PC-9 (cell line): ENCODE measurements at regions not wholly inside any gene's neighbourhood (a gene's known extent, or its start where the extent isn't known, plus 50 kb on each side); places are given as distances from the start of the nearest gene placed in this dataset.

Experiments used
- BruUV-seq: library from RNA; stranded (reverse); fragments of 400-500 nt; replicated peaks from 2 replicates; lab custom pipeline; 2021; lab: Mats Ljungman, UMichigan
- CTCF ChIA-PET: fragments of 300-600 bp; sonication (Branson Sonifier 250); formaldehyde crosslinking; loops from one replicate; lab custom pipeline; 2022; ENCODE audit warnings: antibody characterized with exemption; lab: Charles Lee
- POLR2A ChIA-PET: fragments of 300-600 bp; sonication (Branson Sonifier 250); formaldehyde crosslinking; loops from one replicate; lab custom pipeline; 2022; ENCODE audit warnings: antibody characterized with exemption; ENCODE audit not compliant: unreplicated experiment; lab: Charles Lee
- DNase-seq, 2 experiments: peaks; one replicate each; pipeline versions ENCODE4 v3.0.0 to v3.0.0-alpha.2; 2015 to 2022; ENCODE audit warnings: mixed read lengths in 1 of 2
- H2AFZ ChIP-seq: fragments of 200-600 bp; sonication (generic); 2 replicates; pipeline ENCODE4 v1.8.1; 2017; ENCODE audit warnings: antibody characterized with exemption
- H3F3A ChIP-seq: fragments of 200-600 bp; sonication (generic); 2 replicates; pipeline ENCODE4 v1.8.1; 2017; ENCODE audit warnings: antibody characterized with exemption, mild to moderate bottlenecking, low read depth; ENCODE audit not compliant: insufficient read depth
- H3K27ac ChIP-seq: fragments of 200-600 bp; sonication (generic); 2 replicates; pipeline ENCODE4 v1.6.1; 2016; ENCODE audit warnings: mixed run types
- H3K27me3 ChIP-seq: fragments of 200-600 bp; sonication (generic); 2 replicates; pipeline ENCODE4 v1.6.1; 2016; ENCODE audit warnings: low read depth, mixed run types; ENCODE audit not compliant: insufficient read depth
- H3K36me3 ChIP-seq: fragments of 200-600 bp; sonication (generic); 2 replicates; pipeline ENCODE4 v1.6.1; 2016; ENCODE audit warnings: low read depth, mixed run types
- H3K4me1 ChIP-seq: fragments of 200-600 bp; sonication (generic); replicated peaks from 2 replicates; pipeline ENCODE4 v1.6.1; 2016; ENCODE audit warnings: mixed run types; ENCODE audit not compliant: insufficient read depth
- H3K4me2 ChIP-seq: fragments of 200-600 bp; sonication (generic); 2 replicates; pipeline ENCODE4 v1.6.1; 2017; ENCODE audit warnings: mixed run types
- H3K4me3 ChIP-seq: fragments of 200-600 bp; sonication (generic); 2 replicates; pipeline ENCODE4 v1.6.1; 2016; ENCODE audit warnings: mixed run types
- H3K79me2 ChIP-seq: fragments of 200-600 bp; sonication (generic); 2 replicates; pipeline ENCODE4 v1.6.1; 2017; ENCODE audit warnings: low read depth, mixed run types
- H3K9me2 ChIP-seq: fragments of 200-600 bp; sonication (generic); 2 replicates; pipeline ENCODE4 v1.8.1; 2017; ENCODE audit warnings: mild to moderate bottlenecking; ENCODE audit not compliant: insufficient read depth
- H3K9me3 ChIP-seq: fragments of 200-600 bp; sonication (generic); 2 replicates; pipeline ENCODE4 v1.8.1; 2016; ENCODE audit warnings: low read depth; ENCODE audit not compliant: insufficient read depth
- H4K20me1 ChIP-seq: fragments of 200-600 bp; sonication (generic); 2 replicates; pipeline ENCODE4 v1.8.1; 2017; ENCODE audit not compliant: insufficient read depth
- CTCF ChIP-seq: fragments of 200-600 bp; sonication (generic); conservative IDR thresholded peaks from 2 replicates; pipeline ENCODE4 v1.6.1; 2017; ENCODE audit warnings: mixed run types, antibody characterized with exemption, mild to moderate bottlenecking, moderate library complexity
- EZH2 ChIP-seq: fragments of 200-600 bp; sonication (generic); IDR thresholded peaks from 2 replicates; pipeline ENCODE4 v1.8.0; 2017; ENCODE audit warnings: antibody characterized with exemption, low read depth
- intact Hi-C: fragments of 100-400 bp; cut with micrococcal nuclease; formaldehyde crosslinking; loops from one replicate; pipeline ENCODE4 v1.10.0; 2022; ENCODE audit not compliant: unreplicated experiment

GRCh38 chr4:187664011-187664410 lies 331.6 kb upstream of the ZFP42 start:
- POLR2A ChIA-PET: no interaction called here
- Histone ChIP-seq H3K79me2 (no peaks in the 10 kb centered on the region), H3K27me3 (no peaks in the 10 kb centered on the region), H3K9me3 (peaks cover 3% of the 10 kb centered on the region; the same call in 1 of the 2 replicates), H3K9me2 (no peaks in the 10 kb centered on the region), H3K27ac (no peak overlapping the region), H3K4me1 (no peaks in the 10 kb centered on the region), H3K4me2 (no peak overlapping the region), H3K4me3 (no peak overlapping the region), H2AFZ (no peak overlapping the region), H3K36me3 (no peaks in the 10 kb centered on the region), H4K20me1 (no peaks in the 10 kb centered on the region), H3F3A (no peaks in the 10 kb centered on the region)
- BruUV-seq: no TSS peak
- intact Hi-C loops: no loop called here
- DNase-seq: no peak
- TF ChIP-seq CTCF (no peak), EZH2 (no peak)
- CTCF ChIA-PET: no interaction called here

- Histone ChIP-seq H3K27me3 (no peaks in the 10 kb centered on the region), H3K4me1 (no peaks in the 10 kb centered on the region), H3K9me3 (peaks cover 3% of the 10 kb centered on the region; the same call in 1 of the 2 replicates), H3K4me2 (no peak overlapping the region), H3K79me2 (no peaks in the 10 kb centered on the region), H3K27ac (no peak overlapping the region), H4K20me1 (no peaks in the 10 kb centered on the region), H3K4me3 (no peak overlapping the region), H3K36me3 (no peaks in the 10 kb centered on the region), H3F3A (no peaks in the 10 kb centered on the region), H2AFZ (no peak overlapping the region), H3K9me2 (no peaks in the 10 kb centered on the region)
- CTCF ChIA-PET: no interaction called here
- DNase-seq: no peak
- intact Hi-C loops: no loop called here
- POLR2A ChIA-PET: no interaction called here
- BruUV-seq: no TSS peak
- TF ChIP-seq EZH2 (no peak), CTCF (no peak)
Measured at GRCh38 chr4:187665086-187665485, 330.5 kb upstream of the ZFP42 start.

- H3K36me3 ChIP-seq: no peaks in the 10 kb centered on the region
- no peaks in the 10 kb centered on the region for H3K27me3 ChIP-seq
- BruUV-seq: no TSS peak
- H3K79me2 ChIP-seq: no peaks in the 10 kb centered on the region
- no peaks in the 10 kb centered on the region for H3K4me1 ChIP-seq
- no peak overlapping the region for H3K27ac ChIP-seq
- no peaks in the 10 kb centered on the region for H4K20me1 ChIP-seq
- H3K4me2 ChIP-seq: no peak overlapping the region
- CTCF ChIA-PET: no interaction called here
- TF ChIP-seq EZH2: no peak
- TF ChIP-seq CTCF: no peak
- no peaks in the 10 kb centered on the region for H3F3A ChIP-seq
- POLR2A ChIA-PET: no interaction called here
- no peak for DNase-seq
- intact Hi-C loops: no loop called here
- no peaks in the 10 kb centered on the region for H3K9me2 ChIP-seq
- peaks cover 10% of the 10 kb centered on the region; the same call in 1 of the 2 replicates for H3K9me3 ChIP-seq
- no peak overlapping the region for H2AFZ ChIP-seq
- H3K4me3 ChIP-seq: no peak overlapping the region
Measured at GRCh38 chr4:187666034-187666433, 329.5 kb upstream of the ZFP42 start.
